H4 (cell line): ENCODE measurements at regions not wholly inside any gene's neighbourhood (a gene's known extent, or its start where the extent isn't known, plus 50 kb on each side); places are given as distances from the start of the nearest gene placed in this dataset.
"Not testable (repeated sequence)": the region's sequence is repeated elsewhere in the genome, so short reads cannot be mapped to it uniquely, and the experiment has no call there.

Experiments used
- DNase-seq: peaks from one replicate; pipeline ENCODE4 v3.0.0-alpha.2; 2015; ENCODE audit warnings: low spot score

DNA sequence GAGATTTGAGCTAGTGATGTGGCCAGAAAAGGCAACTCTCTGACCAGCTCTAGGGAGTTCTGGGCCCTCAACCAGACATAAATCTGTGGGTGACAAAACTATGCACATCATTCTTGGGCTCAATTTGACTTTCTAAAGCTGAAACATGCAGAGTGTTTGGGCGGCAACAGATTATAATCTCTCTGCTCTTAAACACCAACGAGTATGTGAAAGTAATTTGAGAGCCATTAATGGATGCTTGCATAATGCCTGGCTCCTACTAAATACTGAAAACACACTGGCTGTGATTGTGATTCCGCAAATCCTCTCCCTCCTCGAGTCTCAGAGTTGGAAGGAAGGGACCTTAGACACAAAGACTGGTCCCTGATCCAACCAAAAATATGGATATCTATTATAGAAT lies 186.7 kb downstream of the UACA start:
- DNase-seq: no peak

DNA sequence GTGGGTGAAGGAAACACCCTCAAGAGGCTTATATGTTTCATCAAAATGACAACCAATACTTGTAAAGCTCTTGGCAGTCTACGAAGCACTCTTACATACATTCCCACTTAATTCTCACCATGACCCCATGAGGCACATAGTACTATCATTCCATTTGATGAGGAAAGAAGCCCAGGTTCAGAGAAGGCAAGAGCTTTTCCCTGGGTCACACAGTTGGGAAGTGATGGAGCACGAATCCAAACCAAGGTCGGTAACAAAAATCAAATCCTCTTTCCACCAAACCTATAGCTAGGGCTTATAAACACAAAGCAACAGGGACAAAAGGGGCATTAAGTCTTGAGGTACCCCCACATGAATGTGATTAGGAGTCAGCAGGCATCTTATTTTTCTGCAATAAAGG lies 187.1 kb downstream of the UACA start:
- no peak for DNase-seq

DNA sequence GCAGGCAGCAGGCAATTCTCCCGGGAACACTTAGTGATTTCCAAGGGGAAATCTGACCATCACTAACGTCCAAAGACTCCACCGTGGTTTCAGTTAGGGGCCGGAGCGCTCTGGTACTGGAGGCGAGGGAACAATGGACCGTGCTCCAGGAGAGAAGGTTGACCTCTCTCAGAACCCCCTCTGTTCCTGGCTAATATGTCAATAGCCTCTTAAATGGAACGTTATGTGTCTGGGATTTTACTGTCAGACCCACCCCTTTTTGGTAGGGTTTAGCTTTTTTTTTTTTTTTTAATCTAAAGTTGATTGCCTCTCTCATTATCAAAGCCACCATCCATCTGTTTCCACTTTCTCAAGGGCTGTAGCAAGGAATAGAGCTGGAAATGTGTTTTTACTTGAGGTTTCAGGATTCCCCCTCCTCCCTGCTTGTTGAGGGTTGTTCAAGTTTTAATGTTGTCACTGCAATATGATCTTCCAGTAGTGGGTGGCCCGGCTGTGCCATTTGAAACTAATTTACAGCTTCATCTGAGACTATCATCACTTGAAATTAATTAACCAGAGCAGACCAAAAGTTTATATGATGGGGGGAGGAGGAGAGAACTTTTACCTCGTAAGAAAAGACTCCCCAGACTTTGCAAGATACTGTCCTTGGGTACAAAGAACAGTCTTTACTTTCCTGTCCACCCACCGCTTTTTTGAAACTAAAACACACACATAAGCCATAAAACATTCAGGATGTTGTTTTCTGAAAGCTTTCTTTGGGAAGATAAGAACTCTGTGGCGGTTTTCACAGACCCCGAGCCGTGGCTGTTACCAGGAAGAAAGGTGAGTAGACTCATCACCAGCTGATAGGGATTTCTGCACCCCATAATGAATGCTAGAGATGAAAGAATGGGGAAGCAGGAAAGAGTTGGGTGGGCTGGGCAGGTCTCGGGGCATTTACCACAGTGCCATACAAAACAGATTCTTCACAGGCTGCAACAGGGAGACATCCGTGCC lies 187.8 kb downstream of the UACA start:
- DNase-seq: peak; percentile 62

DNA sequence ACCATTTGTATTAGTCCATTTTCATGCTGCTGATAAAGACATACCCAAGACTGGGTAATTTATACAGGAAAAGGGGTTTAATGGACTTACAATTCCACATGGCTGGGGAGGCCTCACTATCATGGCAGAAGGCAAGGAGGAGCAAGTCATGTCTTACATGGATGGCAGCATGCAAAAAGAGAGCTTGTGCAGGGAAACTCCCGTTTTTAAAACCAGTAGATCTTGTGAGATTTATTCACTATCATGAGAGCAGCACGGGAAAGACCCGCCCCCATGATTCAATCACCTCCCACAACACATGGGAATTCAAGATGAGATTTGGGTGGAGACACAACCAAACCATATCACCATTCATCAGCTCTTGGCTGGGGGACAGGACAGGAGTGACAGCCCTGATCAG lies 189.0 kb downstream of the UACA start:
- not testable (repeated sequence) for DNase-seq

DNA sequence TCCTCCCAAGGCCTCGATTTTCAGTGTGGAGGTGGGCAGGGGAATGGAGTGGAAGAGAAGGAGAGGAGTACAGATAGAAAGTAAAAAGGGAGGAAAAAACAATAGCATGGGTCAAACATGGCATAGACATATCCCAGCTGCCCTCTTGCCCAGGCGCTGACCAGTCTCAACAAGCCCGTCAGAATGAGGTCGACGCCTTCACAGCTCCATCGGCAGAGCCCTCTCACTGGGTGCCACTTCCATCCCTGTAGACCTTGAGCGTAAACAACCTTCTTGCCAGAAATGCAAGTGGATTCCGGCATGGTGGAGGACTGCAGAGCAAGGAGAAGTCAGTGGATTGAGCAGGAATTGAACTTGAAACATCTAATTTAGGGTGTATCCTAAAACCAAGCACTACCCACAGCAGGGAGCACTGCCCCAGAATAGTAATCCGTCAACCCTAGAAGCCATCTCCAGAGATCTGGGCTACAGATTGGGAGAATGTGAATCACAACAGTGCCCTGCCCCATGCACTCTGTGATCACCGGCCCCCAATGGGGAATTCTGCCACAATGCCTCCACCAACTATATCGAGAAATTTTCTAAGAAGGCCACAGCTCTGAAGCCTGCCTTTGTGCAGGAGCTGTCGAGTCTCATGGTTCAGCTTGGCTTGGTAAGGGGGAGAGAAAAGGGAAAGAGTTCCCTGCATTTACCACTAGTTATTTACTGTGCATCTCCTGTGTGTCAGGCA lies 190.1 kb downstream of the UACA start:
- no peak for DNase-seq

DNA sequence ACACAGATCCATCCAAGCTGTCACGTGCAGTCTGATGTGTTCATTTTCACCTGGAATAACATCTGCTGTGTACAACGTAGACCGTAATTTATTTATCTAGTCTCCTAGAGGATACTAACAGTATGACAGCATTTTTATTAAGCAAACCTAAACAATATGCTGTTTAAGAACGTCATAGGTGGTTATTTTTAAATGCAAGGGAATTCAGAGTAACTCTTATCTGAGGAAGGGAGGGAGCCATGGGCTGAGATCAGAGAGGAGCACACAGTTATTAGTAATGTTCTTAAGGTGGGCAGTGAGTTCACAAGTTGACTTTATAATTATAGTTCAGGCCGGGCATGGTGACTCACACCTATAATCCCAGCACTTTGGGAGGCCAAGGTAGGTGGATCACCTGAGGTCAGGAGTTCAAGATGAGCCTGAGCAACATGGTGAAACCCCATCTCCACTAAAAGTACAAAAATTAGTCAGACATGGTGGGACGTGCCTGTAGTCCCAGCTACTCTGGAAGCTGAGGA lies 193.6 kb downstream of the UACA start:
- no peak for DNase-seq

DNA sequence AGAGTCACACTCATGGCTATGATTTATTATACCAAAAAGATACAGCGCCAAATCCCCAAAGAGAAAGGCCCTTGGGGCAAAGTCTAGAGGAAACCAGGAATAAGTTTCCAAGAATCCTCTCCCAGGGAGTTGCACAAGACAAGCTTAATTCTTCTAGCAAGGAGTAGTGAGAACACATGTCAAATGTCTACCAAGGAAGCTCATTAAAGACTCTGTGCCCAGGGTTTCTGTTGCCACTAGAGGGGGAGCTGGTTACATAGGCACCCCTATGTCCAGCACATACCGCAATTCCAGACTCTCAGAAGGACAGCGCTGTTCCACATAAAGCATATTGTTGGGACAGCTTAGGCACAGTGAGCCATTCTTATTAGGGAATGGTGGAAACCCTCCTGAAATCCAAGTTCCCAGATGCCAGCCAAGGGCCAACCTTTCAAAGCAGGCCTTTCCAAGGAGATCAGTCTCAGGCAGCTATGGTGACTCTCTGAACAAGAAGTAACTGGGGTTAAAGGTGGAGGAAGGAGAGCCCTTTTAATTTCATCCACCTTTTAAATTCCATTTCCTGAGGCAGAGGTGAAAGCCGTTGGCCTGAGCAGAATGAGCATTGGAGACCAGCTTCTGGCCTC lies 194.2 kb downstream of the UACA start:
- peak; percentile 77 for DNase-seq

DNA sequence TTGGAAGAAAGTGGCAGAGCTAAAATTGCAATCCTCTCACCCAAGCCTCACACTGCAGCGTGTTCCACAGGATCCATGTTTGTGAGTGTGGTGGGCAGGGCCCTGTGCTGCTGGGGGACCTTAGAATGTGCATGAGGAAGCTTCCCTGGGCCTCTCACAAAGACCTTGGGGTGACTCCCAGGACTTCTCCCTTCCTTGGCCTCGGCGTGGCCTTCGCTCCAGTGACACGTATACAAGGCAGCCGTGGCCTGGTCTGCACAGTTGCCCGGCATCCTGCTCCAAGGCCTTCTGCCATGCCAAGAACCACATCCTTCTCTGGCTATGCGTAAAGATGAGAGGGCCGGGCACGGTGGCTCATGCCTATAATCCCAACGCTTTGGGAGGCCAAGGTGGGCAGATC lies 196.4 kb downstream of the UACA start:
- DNase-seq: no peak

DNA sequence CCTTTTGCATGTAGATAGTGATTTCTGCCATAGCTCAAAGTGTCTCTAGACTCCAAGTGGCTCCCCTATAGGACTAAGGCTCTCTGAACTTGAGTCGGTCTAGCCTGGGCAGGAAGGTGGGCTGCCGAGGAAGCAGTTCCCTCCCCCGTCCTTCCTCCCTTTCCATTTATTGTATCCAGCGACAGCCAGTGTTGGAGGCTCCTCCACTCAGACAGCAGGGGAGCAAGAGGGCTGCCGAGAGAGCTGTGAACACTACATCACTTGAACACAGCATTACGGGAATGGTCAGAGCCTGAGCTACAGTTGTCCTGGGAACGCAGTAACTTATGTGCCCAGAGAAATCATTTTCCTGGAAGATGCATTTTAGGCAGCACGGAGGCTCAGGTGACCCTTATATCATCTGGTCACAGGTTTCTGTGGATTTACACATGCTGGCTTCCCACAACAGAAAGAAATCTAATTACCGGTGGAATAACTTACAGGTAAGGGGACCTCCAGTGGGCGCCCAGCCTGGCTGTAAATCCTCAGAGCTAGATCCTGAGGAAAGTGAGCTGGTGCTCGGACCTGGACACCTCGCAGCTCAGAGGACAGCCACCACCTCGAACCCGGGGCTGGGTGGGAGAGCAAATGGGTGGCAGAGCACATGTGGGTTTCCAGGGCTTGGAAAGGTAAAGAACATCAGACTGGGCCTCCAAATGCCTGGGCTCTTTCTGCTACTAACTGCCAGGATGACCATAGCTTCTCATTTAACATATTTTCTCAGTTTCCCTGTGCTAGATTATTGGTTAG lies 197.1 kb downstream of the UACA start:
- no peak for DNase-seq

DNA sequence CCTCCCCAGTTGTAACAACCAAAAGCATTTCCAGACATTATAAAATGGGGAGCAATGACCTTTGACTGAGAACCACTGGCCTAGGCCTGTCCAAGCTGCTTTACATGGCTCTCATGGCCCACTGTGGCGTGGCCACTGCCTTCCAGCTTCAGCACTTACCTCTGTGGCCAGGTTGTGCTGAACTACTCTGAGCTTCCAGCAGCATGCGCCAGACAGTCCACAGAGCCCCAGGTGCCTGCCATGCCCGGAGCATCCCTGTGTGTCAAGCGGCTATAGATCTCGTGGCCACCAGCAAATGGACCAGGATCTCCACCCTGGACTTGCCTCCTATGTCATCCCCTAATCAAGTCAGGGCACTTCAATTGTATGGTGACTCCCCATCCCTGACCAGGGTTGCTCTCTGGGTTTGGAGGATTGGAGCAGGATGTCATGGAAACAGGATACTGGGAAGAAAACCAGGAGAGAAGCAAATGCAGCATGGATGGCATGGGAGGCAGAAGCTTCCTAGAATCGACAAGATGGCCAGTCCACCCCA lies 199.7 kb downstream of the UACA start:
- DNase-seq: no peak

DNA sequence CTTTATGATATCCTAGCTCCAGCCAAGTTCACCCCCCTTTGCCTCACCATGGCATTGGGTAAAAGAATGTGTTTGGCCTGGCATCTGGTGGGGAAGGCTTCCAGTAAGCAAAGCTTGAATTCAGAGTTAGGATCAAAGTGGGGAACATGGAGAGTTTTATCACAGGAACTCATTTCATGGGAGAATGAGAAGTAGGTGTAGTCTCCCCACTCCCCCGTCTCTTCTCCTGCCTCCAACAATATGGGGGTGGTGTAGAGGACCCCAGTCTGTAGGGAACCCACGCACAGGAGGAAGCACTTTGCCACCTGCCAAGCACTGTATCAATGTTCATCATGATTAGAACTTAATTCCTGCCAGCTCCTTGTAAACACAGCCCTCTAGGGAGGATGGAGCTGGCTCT lies 200.5 kb downstream of the UACA start:
- DNase-seq: no peak

DNA sequence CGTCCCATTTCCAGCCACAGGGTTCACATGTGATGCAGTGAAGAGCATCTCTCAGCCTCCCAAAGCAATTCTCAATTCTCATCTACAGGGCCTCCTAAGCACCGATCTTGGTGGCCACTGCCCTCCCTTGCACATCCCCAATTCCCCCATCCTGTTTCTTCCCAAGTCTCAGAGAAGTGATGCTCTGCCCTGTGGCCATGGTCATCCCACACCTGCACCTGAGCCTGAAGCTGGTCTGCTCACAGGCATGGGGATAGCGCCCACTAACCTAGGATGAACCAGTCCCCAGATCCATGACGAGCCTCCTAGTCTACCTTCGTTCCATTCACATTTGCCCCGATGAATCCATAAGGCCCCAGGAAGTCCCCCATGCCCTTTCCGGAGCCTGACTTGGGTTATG lies 201.5 kb downstream of the UACA start:
- no peak for DNase-seq

DNA sequence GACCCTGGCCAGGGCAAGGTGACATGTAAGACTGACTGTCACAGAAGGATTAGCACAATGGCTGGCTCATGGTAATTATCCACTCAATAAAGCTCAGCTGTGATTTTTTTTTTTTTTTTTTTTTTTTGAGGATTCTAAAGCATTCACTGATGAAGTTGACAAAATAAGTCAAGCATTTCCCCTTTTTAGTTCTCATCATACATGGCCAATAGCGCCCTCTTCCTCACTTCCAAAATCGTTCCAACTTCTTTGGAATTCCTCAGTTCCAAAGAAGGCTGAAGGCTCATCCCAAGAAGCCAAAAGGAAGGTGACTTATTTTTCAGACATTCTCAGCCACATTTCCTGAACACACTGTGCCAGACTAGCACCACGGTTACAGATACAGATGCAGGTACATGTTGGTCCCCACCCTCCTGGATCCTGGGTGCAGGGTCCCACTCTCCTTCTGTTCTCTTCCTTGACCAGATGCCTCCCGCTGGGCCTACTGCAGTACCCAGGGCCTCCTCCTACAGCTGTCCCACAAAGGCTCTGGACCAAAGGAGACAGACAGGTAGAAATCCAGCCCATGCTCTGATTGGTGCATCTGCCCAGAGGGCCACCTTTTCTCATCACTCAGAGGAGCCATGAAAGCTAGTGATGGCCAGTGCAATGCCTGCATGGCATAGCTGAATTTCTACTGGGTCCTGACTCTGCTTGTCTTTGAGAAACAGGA lies 202.6 kb downstream of the UACA start:
- DNase-seq: no peak

DNA sequence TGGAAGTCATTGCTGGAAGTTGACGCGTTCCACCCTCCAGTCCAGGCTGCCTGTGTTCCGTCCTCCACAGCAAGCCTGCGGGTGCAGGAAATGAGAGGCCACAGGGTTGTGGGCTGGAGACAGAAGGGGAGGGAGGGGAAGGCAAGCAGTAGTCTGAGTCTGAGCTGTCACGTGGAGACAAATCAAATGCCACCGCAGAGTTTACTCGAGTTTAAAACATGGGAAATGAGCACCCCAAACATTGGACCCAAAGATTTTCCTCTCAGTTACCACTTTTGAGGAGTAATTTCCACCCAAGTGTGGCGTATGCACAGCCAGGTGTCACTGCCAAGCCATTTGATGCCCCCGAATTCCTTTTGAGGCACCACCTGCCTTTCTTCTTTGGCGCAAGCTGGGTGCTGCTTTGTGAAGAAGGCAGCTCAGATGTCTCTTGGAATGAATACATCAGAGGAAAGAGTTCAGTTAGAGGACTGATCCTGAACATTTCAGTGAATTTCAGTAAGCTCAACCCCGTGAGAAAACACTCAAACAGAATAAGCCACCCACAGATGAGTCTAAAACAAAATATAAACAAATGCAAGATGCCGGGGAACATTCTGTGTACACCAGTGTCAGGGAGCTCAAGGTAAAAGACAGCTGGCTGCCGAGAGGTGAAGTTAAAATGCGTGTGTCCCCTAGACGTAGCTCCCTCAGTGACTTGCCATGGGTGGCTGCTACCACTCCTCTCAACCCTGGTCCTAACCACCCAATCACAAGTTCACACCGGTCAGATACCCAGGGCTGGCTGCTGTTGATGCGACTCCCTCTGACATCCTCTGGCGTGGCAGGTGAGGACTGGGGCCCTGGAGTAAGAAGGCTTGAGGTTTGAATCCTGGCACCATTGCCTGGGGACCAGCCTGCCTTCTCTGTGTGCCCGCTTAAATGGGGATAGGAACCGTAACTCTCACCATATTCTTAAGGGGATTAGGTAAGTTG lies 203.8 kb downstream of the UACA start:
- peak; percentile 50 for DNase-seq

DNA sequence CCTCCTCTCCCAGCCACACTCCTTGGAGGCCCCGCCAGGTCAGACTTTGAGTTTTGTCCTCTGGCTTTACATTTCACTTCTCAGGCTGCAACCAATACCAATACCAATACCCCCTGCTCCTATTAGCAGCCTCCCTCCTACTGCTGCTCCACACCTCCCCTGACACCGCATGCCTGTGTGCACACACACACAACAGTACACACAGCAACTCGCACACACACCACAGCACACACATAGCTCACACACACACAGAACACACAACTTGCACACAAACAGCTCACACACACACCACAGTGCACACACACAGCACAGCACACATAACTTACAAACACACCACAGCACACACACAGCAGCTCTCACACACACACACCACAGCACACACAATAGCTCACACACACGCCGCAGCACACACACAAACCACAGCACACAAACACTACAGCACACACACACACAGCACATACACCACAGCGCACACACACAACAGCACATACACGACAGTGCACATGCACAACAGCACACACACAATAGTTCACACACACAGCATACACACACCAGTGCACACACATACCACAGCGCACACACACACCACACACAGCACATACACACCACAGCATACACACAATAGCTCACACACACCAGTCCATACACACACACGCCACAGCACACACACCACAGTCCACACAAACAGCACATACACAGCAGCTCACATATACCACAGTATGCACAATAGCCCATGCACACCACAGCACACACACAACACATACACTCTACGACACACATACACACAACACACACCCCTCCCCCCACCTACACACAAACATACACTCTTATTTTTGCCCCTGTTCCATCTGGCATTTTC lies 204.7 kb downstream of the UACA start:
- no peak for DNase-seq

DNA sequence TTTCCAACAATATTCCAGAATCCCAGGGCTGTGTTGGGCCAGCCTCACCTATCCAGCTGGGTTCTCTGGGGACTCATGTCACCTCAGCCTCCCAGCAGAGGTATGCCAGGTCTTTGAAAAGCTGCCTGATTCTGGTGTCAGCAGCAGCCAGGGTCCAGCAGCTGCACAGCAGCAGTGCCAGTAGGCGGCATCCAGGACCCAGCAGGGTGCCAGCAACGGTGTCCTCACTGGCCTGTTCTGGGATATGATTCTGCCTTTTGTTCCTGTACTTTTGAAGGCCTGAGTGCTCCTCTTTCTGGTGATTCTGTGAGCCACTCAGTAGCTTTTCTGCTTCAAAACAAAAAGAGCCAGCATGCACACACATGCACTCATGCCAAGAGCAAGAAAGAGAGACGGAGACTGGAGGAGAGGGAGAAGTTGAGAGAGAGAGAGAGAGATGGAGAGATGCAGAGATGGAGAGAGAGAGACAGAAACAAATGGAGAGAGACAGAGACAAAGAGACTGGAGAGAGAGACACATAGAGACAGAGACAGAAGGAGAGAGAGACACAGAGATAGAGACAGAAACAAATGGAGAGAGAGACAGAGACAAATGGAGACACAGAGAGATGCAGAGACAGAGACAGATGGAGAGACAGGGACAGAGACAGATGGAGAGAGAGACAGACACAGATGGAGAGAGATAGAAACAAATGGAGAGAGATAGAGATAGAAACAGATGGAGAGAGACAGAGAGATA lies 205.7 kb downstream of the UACA start:
- no peak for DNase-seq

DNA sequence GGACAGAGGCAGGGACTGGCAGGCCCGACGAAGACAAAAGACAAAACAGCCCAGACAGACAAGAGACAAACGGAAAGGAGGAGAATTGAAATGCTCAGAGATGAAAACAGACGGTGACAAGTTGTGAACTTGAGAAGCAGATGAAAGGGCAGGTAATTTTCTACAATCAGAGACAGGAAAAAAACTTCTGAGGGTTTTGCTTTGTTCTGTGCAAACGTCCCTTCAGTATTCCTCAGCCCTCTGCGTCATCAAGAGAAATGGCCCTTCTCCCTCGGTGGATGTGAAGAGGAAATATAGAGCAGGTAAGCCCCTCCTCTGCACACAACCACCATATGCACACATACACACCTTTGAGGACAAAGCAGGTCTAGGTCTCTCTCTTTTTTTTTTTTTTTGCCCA lies 206.6 kb downstream of the UACA start:
- no peak for DNase-seq
